Muscle of leg (tissue), 3 donors: ENCODE measurements at regions not wholly inside any gene's neighbourhood (a gene's known extent, or its start where the extent isn't known, plus 50 kb on each side); places are given as distances from the start of the nearest gene placed in this dataset.
"Not testable (repeated sequence)": the region's sequence is repeated elsewhere in the genome, so short reads cannot be mapped to it uniquely, and the experiment has no call there.

ENCODE experiments used
- DNase-seq: peaks from one replicate; pipeline ENCODE4 v3.0.0; 2013
- H3K27ac ChIP-seq: one replicate; pipeline ENCODE4 v1.5.1; 2013; ENCODE audit warnings: mild to moderate bottlenecking, low read length, control low read depth
- H3K27me3 ChIP-seq: one replicate; pipeline ENCODE4 v1.6.1; 2013; ENCODE audit warnings: low read length; ENCODE audit not compliant: control insufficient read depth, insufficient read depth
- H3K36me3 ChIP-seq: one replicate; pipeline ENCODE4 v1.6.1; 2013; ENCODE audit warnings: low read length; ENCODE audit not compliant: control insufficient read depth, insufficient read depth
- H3K4me1 ChIP-seq: one replicate; pipeline ENCODE4 v1.6.1; 2013; ENCODE audit warnings: low read length; ENCODE audit not compliant: control insufficient read depth, insufficient read depth
- H3K4me3 ChIP-seq: one replicate; pipeline ENCODE4 v1.5.1; 2013; ENCODE audit warnings: low read length, control low read depth
- H3K9me3 ChIP-seq: replicated peaks from 2 replicates; pipeline ENCODE4 v1.6.1; 2013; ENCODE audit warnings: low read depth, low read length; ENCODE audit not compliant: control insufficient read depth
- WGBS: methylation state at CpG from one replicate; pipeline ENCODE4 v1.1.5; 2013; ENCODE audit warnings: missing lambda C conversion rate; ENCODE audit not compliant: insufficient coverage; 5-methylcytosine and 5-hydroxymethylcytosine counted together

GRCh38 chr2:234256516-234256915 lies 206.0 kb downstream of the SPP2 start:
- H3K4me1 ChIP-seq = peaks cover 4% of the 10 kb centered on the region
- no peaks in the 10 kb centered on the region for H3K9me3 ChIP-seq
- H3K36me3 ChIP-seq = no peaks in the 10 kb centered on the region
- 66% methylated on average over 3 of the region's 3 CpGs for WGBS
- H3K27me3 ChIP-seq = no peaks in the 10 kb centered on the region
- no peak overlapping the region for H3K4me3 ChIP-seq
- no peak overlapping the region for H3K27ac ChIP-seq
- DNase-seq = no peak

- peaks cover 4% of the 10 kb centered on the region for H3K4me1 ChIP-seq
- no peak overlapping the region for H3K27ac ChIP-seq
- no peaks in the 10 kb centered on the region for H3K36me3 ChIP-seq
- WGBS = no CpG with 5 or more reads among the region's 5 CpGs
- no peak overlapping the region for H3K4me3 ChIP-seq
- H3K27me3 ChIP-seq = peaks cover 2% of the 10 kb centered on the region
- DNase-seq = no peak
- no peaks in the 10 kb centered on the region for H3K9me3 ChIP-seq
These were observed 204.4 kb downstream of the SPP2 start for GRCh38 chr2:234254783-234255521.

- Histone ChIP-seq H3K36me3 (no peaks in the 10 kb centered on the region), H3K4me1 (peaks cover 4% of the 10 kb centered on the region), H3K4me3 (no peak overlapping the region), H3K27ac (no peak overlapping the region), H3K9me3 (no peaks in the 10 kb centered on the region), H3K27me3 (peaks cover 2% of the 10 kb centered on the region)
- peak; percentile 6 for DNase-seq
- 60% methylated on average over 1 of the region's 7 CpGs for whole genome bisulfite sequencing
These were observed 202.3 kb downstream of the SPP2 start for GRCh38 chr2:234252772-234253171.

GRCh38 chr2:234251326-234252271 lies 201.1 kb downstream of the SPP2 start:
- no peak overlapping the region for H3K4me3 ChIP-seq
- WGBS = 66% methylated on average over 5 of the region's 8 CpGs
- peaks cover 4% of the 10 kb centered on the region for H3K4me1 ChIP-seq
- peak; percentile 17 for DNase-seq
- H3K36me3 ChIP-seq = no peaks in the 10 kb centered on the region
- peaks cover 2% of the 10 kb centered on the region for H3K27me3 ChIP-seq
- no peaks in the 10 kb centered on the region for H3K9me3 ChIP-seq
- no peak overlapping the region for H3K27ac ChIP-seq

GRCh38 chr2:234250926-234251325 lies 200.4 kb downstream of the SPP2 start:
- H3K4me3 ChIP-seq = no peak overlapping the region
- H3K27me3 ChIP-seq = peaks cover 2% of the 10 kb centered on the region
- no peaks in the 10 kb centered on the region for H3K9me3 ChIP-seq
- no peak for DNase-seq
- no CpG with 5 or more reads among the region's 2 CpGs for WGBS
- no peak overlapping the region for H3K27ac ChIP-seq
- peaks cover 4% of the 10 kb centered on the region for H3K4me1 ChIP-seq
- no peaks in the 10 kb centered on the region for H3K36me3 ChIP-seq

DNA sequence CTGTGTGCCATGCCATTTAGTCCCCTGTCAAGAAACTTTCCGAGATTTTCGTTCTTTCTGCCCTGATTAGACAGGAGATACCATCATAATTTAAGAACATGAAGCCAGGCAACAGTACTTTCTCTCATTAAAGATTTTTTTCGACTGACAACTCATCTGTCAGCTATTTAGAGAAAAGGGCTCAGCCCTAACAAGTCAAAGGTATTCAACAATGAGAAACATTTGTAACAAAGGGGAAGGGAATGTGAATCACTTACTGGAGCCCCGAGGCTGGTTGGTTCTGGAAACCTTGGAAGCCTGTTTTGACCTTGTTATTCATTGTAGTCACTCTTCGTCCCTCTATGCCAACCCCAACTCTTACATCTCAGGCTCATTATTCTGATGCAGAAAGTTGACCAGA lies 199.4 kb downstream of the SPP2 start:
- Histone ChIP-seq H3K4me3 (no peak overlapping the region), H3K36me3 (no peaks in the 10 kb centered on the region), H3K27ac (no peak overlapping the region), H3K4me1 (peaks cover 4% of the 10 kb centered on the region), H3K27me3 (peaks cover 2% of the 10 kb centered on the region), H3K9me3 (no peaks in the 10 kb centered on the region)
- WGBS = 87% methylated on average over 4 of the region's 5 CpGs
- no peak for DNase-seq

- no peak for DNase-seq
- 100% methylated on average over 1 of the region's 5 CpGs for WGBS
- no peak overlapping the region for H3K27ac ChIP-seq
- no peaks in the 10 kb centered on the region for H3K9me3 ChIP-seq
- peaks cover 4% of the 10 kb centered on the region for H3K4me1 ChIP-seq
- H3K4me3 ChIP-seq = no peak overlapping the region
- peaks cover 2% of the 10 kb centered on the region for H3K27me3 ChIP-seq
- H3K36me3 ChIP-seq = no peaks in the 10 kb centered on the region
These were observed 198.7 kb downstream of the SPP2 start for GRCh38 chr2:234249034-234249735.

- not testable (repeated sequence) for H3K27me3 ChIP-seq, H3K9me3 ChIP-seq, H3K36me3 ChIP-seq, DNase-seq, H3K4me3 ChIP-seq, H3K4me1 ChIP-seq, H3K27ac ChIP-seq
- WGBS = 91% methylated on average over 7 of the region's 10 CpGs
These were observed 197.8 kb downstream of the SPP2 start for GRCh38 chr2:234248213-234248710.

DNA sequence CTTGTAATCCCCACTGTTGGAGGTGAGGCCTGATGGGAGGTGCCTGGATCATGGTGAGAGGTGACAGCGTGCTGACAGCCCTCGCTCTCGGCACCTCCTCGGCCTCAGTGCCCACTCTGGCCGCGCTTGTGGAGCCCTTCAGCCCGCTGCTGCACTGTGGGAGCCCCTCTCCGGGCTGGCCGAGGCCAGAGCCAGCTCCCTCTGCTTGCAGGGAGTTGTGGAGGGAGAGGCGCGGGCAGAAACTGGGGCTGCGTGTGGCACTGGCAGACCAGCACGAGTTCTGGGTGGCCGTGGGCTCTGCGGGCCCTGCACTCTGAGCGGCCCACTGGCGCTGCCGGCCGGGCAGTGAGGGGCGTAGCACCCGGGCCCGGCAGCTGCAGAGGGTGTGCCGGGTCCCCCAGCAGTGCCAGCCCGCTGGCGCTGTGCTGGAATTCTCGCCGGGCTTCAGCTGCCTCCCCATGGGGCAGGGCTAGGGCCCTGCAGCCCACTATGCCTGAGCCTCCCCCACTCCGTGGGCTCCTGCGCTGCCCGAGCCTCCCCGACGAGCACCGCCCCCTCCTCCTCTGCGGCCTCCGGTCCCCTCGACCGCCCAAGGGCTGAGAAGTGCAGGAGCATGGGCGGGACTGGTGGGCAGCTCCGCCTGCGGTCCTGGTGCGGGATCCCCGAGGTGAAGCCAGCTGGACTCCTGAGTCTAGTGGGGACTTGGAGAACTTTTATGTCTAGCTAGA lies 197.1 kb downstream of the SPP2 start:
- Histone ChIP-seq H3K9me3 (no peaks in the 10 kb centered on the region), H3K27me3 (peaks cover 2% of the 10 kb centered on the region), H3K4me3 (no peak overlapping the region), H3K4me1 (peaks cover under 1% of the 10 kb centered on the region), H3K27ac (no peak overlapping the region), H3K36me3 (no peaks in the 10 kb centered on the region)
- DNase-seq = no peak
- 94% methylated on average over 33 of the region's 42 CpGs for WGBS
